ENCODE measurements at regions not wholly inside any gene's neighbourhood (a gene's known extent, or its start where the extent isn't known, plus 50 kb on each side); places are given as distances from the start of the nearest gene placed in this dataset.

DNA sequence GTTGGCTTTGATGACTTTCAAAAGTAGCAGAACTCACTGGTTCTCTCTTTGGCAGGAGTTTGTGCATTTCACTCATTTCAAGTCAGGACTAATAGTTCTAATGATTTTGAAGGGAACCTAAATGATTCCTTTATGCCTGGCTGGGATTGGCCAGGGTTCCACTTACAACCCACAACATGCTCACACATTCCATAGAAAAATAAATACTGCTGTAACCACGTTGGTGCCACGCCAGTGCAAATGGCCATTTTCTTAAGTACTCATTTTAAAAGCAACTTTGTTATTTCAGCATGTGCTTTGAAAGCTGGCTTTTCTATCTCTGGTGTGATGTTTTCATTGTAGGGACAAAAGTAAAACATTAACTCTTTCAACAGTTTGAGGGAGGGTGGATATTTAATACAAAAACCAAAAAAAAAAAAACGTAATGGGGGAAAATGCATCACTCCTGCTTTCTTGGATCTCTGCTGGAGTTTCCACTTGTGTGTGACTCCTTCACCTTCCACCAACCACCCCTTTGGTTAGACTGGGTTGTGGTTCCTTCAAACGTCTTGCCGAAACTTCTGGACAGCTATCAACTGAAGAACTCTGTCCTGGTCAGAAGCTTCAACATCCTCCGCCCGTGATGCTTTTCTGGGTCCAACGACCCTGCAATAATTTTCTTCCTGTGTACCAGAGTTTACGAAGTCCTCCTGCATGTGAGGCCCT, 300.4 kb upstream of the RUNX1 start:
- DNase-seq = no peak
- ChIA-PET CTCF (no interaction called here), POLR2A (no interaction called here)
- Histone ChIP-seq H3K4me1 (ENCODE audit: insufficient read depth, low read length) (no peaks in the 10 kb centered on the region), H3K36me3 (ENCODE audit: insufficient read depth, low read length) (no peaks in the 10 kb centered on the region), H3K9me3 (ENCODE audit: low read length) (no peaks in the 10 kb centered on the region), H3K27me3 (ENCODE audit: insufficient read depth, low read length, poor library complexity, severe bottlenecking) (no peaks in the 10 kb centered on the region), H3K27ac (ENCODE audit: low read depth, low read length) (no peak overlapping the region), H3K4me3 (ENCODE audit: low read length) (no peak overlapping the region)
- peaks cover 8 to 33% of the 10 kb centered on the region in 2 donors for H3K27me3 Mint-ChIP-seq
- no peaks in the 10 kb centered on the region for H3K36me3 Mint-ChIP-seq
- H3K4me1 Mint-ChIP-seq = no peaks in the 10 kb centered on the region
- H3K9me3 Mint-ChIP-seq = no peaks in the 10 kb centered on the region
- H3K27ac Mint-ChIP-seq = no peak overlapping the region
- H3K4me3 Mint-ChIP-seq = no peak overlapping the region

DNA sequence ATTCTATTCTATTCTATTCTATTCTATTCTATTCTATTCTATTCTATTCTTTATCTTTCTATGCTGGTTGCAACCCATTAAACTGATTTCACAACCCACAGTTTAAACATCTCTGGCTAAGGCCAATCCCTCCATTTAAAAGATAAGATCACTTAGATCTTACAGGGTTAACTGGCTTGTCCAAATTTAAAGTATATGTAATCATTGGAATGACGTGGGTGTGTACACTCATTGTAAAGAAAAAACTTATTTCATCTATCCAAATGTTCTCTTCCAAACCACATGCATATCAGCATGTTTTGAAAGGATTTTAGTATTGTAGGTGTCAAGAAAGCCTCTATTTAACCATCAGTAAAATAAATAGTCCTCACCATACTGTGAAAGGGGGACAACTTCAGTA, 299.6 kb upstream of the RUNX1 start:
- H3K4me3 Mint-ChIP-seq = no peak overlapping the region

DNA sequence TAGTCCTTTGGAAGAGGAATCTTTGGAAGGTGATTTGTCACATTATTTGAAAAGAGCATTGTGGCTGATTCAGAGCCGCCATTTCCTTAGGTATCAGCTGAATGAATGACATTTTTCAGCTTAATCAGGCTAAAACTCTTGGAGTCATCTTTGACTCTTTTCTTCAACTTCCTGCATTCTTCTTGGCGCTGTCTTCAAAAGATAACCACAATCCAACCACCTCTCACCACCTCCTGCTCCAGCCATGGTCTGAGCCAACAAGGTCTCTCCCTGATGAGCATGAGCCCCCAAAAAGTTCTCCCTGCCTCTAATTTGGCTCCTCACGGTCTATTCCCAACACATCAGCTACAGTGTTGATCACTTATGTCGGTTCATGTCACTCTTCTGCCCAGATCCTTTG, 297.6 kb upstream of the RUNX1 start:
- Mint-ChIP-seq H3K36me3 (no peaks in the 10 kb centered on the region), H3K4me1 (peaks cover 10 to 15% (median 14%) of the 10 kb centered on the region in 3 donors), H3K27me3 (peaks cover 8 to 31% of the 10 kb centered on the region in 2 donors), H3K27ac (no peak overlapping the region), H3K4me3 (no peak overlapping the region), H3K9me3 (no peaks in the 10 kb centered on the region)
- ChIA-PET POLR2A (no interaction called here), CTCF (interaction anchor here (1.4 kb wide), 1 partner anchor 18 kb away, joined by 4 read pairs; no protein-coding TSS in a partner anchor)
- no peaks in the 10 kb centered on the region for H3K27me3 ChIP-seq (ENCODE audit: insufficient read depth, low read length, poor library complexity, severe bottlenecking)
- no peaks in the 10 kb centered on the region for H3K4me1 ChIP-seq (ENCODE audit: insufficient read depth, low read length)
- H3K4me3 ChIP-seq (ENCODE audit: low read length) = no peak overlapping the region
- no peaks in the 10 kb centered on the region for H3K36me3 ChIP-seq (ENCODE audit: insufficient read depth, low read length)
- H3K27ac ChIP-seq (ENCODE audit: low read depth, low read length) = no peak overlapping the region
- DNase-seq = no peak
- no peaks in the 10 kb centered on the region for H3K9me3 ChIP-seq (ENCODE audit: low read length)

More for the DNA sequence above, 299.6 kb upstream of the RUNX1 start:
- Mint-ChIP-seq H3K27me3 (peaks cover 8 to 28% of the 10 kb centered on the region in 2 donors), H3K4me1 (no peaks in the 10 kb centered on the region), H3K36me3 (no peaks in the 10 kb centered on the region), H3K9me3 (no peaks in the 10 kb centered on the region), H3K27ac (no peak overlapping the region)
- no peaks in the 10 kb centered on the region for H3K9me3 ChIP-seq (ENCODE audit: low read length)
- no peaks in the 10 kb centered on the region for H3K27me3 ChIP-seq (ENCODE audit: insufficient read depth, low read length, poor library complexity, severe bottlenecking)
- no peak overlapping the region for H3K4me3 ChIP-seq (ENCODE audit: low read length)
- CTCF ChIA-PET = no interaction called here
- no peak overlapping the region for H3K27ac ChIP-seq (ENCODE audit: low read depth, low read length)
- DNase-seq = no peak
- no peaks in the 10 kb centered on the region for H3K36me3 ChIP-seq (ENCODE audit: insufficient read depth, low read length)
- H3K4me1 ChIP-seq (ENCODE audit: insufficient read depth, low read length) = no peaks in the 10 kb centered on the region
- POLR2A ChIA-PET = no interaction called here

DNA sequence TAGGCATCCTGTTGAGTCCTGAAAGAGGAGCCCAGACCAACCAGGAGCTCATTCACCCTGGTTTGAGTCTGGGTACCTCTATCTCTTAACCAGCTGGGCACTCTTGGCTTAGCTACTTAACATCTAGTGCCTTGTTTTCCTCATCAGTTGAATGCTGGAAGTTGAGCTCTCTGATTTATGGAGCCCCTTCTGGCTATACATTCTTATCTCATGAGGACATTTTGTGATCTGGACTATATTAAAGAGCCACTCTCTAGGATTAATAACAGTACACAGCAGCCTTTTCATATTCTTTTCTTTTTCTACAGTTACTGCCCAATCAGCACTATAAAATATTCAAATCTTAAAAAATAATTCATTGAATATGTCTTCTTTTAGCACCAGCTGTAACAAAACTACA, 296.9 kb upstream of the RUNX1 start:
- H3K4me3 Mint-ChIP-seq = no peak overlapping the region
- no peak overlapping the region for H3K27ac Mint-ChIP-seq
- CTCF ChIA-PET = interaction anchor here (1.0 kb wide), 1 partner anchor 456 kb away, joined by 4 read pairs; no protein-coding TSS in a partner anchor
- H3K36me3 Mint-ChIP-seq = no peaks in the 10 kb centered on the region
- peaks cover 10 to 15% (median 14%) of the 10 kb centered on the region in 3 donors for H3K4me1 Mint-ChIP-seq
- no peak for DNase-seq
- POLR2A ChIA-PET = no interaction called here
- Histone ChIP-seq H3K9me3 (ENCODE audit: low read length) (no peaks in the 10 kb centered on the region), H3K27me3 (ENCODE audit: insufficient read depth, low read length, poor library complexity, severe bottlenecking) (no peaks in the 10 kb centered on the region), H3K4me3 (ENCODE audit: low read length) (no peak overlapping the region), H3K4me1 (ENCODE audit: insufficient read depth, low read length) (no peaks in the 10 kb centered on the region), H3K27ac (ENCODE audit: low read depth, low read length) (no peak overlapping the region), H3K36me3 (ENCODE audit: insufficient read depth, low read length) (no peaks in the 10 kb centered on the region)
- H3K27me3 Mint-ChIP-seq = peaks cover 10 to 31% of the 10 kb centered on the region in 2 donors
- no peaks in the 10 kb centered on the region for H3K9me3 Mint-ChIP-seq

DNA sequence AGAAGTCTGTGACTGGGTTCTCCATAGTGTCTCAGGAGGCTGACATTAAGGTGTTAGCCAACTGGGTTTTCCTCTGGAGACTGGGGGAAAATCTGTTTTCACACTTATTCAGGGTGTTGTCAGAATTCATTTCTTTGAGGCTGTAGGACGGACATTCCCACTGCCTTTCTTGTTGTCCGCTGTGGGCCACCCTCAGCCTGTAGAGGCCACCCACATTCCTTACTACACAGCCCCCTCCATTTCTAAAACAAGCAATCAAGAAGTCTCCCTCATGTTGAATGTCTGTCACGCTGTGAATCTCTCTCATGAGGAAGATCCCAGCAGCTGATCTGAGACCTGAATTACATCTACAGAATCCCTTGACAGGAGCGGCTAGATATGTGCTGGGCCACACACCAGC, 295.5 kb upstream of the RUNX1 start:
- Histone ChIP-seq H3K27me3 (ENCODE audit: insufficient read depth, low read length, poor library complexity, severe bottlenecking) (no peaks in the 10 kb centered on the region), H3K36me3 (ENCODE audit: insufficient read depth, low read length) (no peaks in the 10 kb centered on the region), H3K9me3 (ENCODE audit: low read length) (no peaks in the 10 kb centered on the region), H3K4me1 (ENCODE audit: insufficient read depth, low read length) (no peaks in the 10 kb centered on the region), H3K4me3 (ENCODE audit: low read length) (no peak overlapping the region), H3K27ac (ENCODE audit: low read depth, low read length) (no peak overlapping the region)
- no peak overlapping the region for H3K4me3 Mint-ChIP-seq
- no peak for DNase-seq
- CTCF ChIA-PET = no interaction called here
- POLR2A ChIA-PET = no interaction called here
- H3K27ac Mint-ChIP-seq = no peak overlapping the region
- no peaks in the 10 kb centered on the region for H3K9me3 Mint-ChIP-seq
- no peaks in the 10 kb centered on the region for H3K36me3 Mint-ChIP-seq
- peaks cover 10 to 15% (median 14%) of the 10 kb centered on the region in 3 donors for H3K4me1 Mint-ChIP-seq
- peaks cover 15 to 26% of the 10 kb centered on the region in 2 donors for H3K27me3 Mint-ChIP-seq

DNA sequence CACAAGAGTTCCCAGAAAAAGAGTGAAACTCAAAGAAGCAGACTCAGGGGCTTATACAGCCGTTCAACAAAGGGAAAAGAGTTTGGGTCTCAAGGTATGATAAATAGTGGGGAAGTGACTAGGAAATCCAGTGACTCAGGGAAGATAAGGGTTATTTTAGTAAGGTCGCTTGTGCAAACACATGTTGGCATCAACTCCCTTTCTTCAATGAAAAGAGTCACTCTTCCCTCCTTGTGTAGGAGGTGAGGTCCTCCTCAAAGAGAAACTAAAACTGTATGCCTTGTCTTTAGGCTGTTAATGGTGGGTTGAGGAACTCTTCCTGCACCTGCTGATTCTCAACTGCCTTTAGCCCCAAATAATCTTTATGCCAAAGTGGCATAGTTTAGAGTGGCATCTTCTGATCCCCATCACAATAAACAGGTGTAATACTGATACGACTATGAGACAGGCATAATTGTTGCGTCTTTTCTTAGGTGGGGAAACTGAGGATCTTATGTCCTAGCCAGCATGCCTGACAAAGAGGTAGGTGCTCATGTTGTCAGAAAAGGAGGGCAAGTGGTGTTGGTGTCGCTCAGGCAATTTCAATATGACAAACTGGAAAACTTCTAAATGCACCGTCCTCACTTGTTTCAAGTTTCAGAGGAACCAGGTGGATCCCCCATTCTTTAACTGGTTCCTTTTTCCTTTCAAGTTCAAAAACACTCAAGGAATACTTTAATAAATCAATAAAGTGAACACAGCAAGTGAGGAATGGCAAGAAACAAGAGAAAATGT, 294.1 kb upstream of the RUNX1 start:
- no peak for DNase-seq
- POLR2A ChIA-PET = no interaction called here

DNA sequence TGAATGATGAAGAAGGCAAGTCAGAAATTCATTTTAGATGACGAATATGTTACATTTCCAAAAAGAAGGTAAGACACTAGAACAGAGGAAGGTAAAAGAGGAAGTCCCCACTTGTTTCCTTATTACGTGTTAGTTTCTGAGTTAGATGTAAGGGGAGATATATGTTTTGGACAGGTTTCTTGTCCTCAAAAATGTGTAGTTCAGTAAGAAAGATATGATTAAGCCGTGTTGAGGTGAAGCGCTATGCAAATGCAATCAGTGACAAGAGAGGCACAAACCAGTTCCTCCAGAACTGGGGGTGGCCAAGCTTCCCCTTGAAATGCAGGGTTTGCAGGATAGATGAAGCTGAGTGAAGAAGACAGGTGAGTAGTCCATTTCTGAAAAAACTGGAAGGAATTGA, 293.3 kb upstream of the RUNX1 start:
- Histone ChIP-seq H3K36me3 (ENCODE audit: insufficient read depth, low read length) (no peaks in the 10 kb centered on the region), H3K9me3 (ENCODE audit: low read length) (no peaks in the 10 kb centered on the region), H3K27ac (ENCODE audit: low read depth, low read length) (no peak overlapping the region), H3K4me1 (ENCODE audit: insufficient read depth, low read length) (no peaks in the 10 kb centered on the region), H3K4me3 (ENCODE audit: low read length) (no peak overlapping the region), H3K27me3 (ENCODE audit: insufficient read depth, low read length, poor library complexity, severe bottlenecking) (no peaks in the 10 kb centered on the region)
- POLR2A ChIA-PET = no interaction called here
- peak overlapping the region; percentile 56 to 79 (median 62) for H3K4me3 Mint-ChIP-seq
- peaks cover 0 to 4% (median 2%) of the 10 kb centered on the region in 3 donors for H3K36me3 Mint-ChIP-seq
- CTCF ChIA-PET = no interaction called here
- peaks cover 0 to 1% (median 0%) of the 10 kb centered on the region in 5 donors for H3K9me3 Mint-ChIP-seq
- peaks cover 10 to 15% (median 14%) of the 10 kb centered on the region in 3 donors for H3K4me1 Mint-ChIP-seq
- H3K27ac Mint-ChIP-seq = peak overlapping the region in 2 of 8 donors; percentile 28
- peaks cover 15 to 25% of the 10 kb centered on the region in 2 donors for H3K27me3 Mint-ChIP-seq
- DNase-seq = no peak

More for the DNA sequence above, 294.1 kb upstream of the RUNX1 start:
- Mint-ChIP-seq H3K27me3 (peaks cover 15 to 30% of the 10 kb centered on the region in 2 donors), H3K27ac (peak overlapping the region in 3 of 8 donors; percentile 7 to 34 (median 10)), H3K4me3 (peak overlapping the region; percentile 56 to 79 (median 62)), H3K4me1 (peaks cover 10 to 15% (median 14%) of the 10 kb centered on the region in 3 donors), H3K9me3 (peaks cover 0 to 1% (median 0%) of the 10 kb centered on the region in 5 donors), H3K36me3 (no peaks in the 10 kb centered on the region)
- Histone ChIP-seq H3K27ac (ENCODE audit: low read depth, low read length) (no peak overlapping the region), H3K36me3 (ENCODE audit: insufficient read depth, low read length) (no peaks in the 10 kb centered on the region), H3K4me1 (ENCODE audit: insufficient read depth, low read length) (no peaks in the 10 kb centered on the region), H3K4me3 (ENCODE audit: low read length) (no peak overlapping the region), H3K27me3 (ENCODE audit: insufficient read depth, low read length, poor library complexity, severe bottlenecking) (no peaks in the 10 kb centered on the region), H3K9me3 (ENCODE audit: low read length) (no peaks in the 10 kb centered on the region)
- CTCF ChIA-PET = no interaction called here

DNA sequence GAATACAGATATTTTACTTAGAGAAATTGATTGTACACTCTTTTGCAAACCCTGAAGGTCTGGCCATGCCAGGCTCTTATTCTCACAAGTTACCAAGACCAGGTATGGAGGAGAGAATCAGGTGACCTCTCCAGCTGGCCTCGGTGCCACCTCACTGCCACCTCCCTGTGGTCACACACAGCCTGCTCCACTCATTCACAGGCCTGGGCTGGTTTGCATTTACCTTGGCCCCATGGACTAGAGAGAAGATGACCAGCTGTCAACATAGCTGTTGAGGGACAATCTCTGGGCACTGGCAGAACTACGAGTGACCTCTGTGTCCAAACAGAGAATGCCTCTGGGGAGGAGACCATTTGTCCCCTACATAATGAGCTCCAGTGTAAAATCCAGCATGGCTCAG, 291.2 kb upstream of the RUNX1 start:
- Mint-ChIP-seq H3K27ac (no peak overlapping the region), H3K4me3 (no peak overlapping the region), H3K27me3 (peaks cover 14 to 23% of the 10 kb centered on the region in 2 donors), H3K36me3 (peaks cover 0 to 4% (median 2%) of the 10 kb centered on the region in 3 donors), H3K9me3 (peaks cover 0 to 1% (median 0%) of the 10 kb centered on the region in 5 donors), H3K4me1 (peaks cover 10 to 15% (median 14%) of the 10 kb centered on the region in 3 donors)
- DNase-seq = no peak
- H3K4me3 ChIP-seq (ENCODE audit: low read length) = no peak overlapping the region
- H3K9me3 ChIP-seq (ENCODE audit: low read length) = no peaks in the 10 kb centered on the region
- H3K27ac ChIP-seq (ENCODE audit: low read depth, low read length) = no peak overlapping the region
- ChIA-PET CTCF (no interaction called here), POLR2A (no interaction called here)
- H3K4me1 ChIP-seq (ENCODE audit: insufficient read depth, low read length) = no peaks in the 10 kb centered on the region
- H3K36me3 ChIP-seq (ENCODE audit: insufficient read depth, low read length) = no peaks in the 10 kb centered on the region
- H3K27me3 ChIP-seq (ENCODE audit: insufficient read depth, low read length, poor library complexity, severe bottlenecking) = no peaks in the 10 kb centered on the region

Measured in CD8-positive, alpha-beta memory T cell (primary cell).